ENCODE measurements at regions not wholly inside any gene's neighbourhood (a gene's known extent, or its start where the extent isn't known, plus 50 kb on each side); places are given as distances from the start of the nearest gene placed in this dataset.

DNA sequence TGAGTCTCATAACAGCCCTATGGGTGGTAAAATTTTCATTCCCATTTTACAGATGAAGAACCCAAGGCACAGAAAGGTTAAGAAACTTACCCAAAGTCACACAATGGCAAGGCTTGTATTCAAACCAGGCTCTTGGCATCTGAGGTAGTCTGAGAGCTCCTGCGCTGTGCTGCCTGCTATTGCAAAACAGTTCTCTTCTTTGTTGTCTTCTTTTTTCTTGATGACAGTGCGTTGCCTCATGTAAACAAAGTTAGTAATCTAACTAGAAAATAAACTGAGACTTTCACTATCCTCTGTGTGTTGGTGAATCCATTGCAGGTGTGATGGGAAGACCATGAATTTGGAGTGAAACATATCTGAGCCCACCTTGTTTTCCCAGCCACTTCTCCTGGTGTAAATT lies 240.8 kb downstream of the PTEN start:
- TF ChIP-seq GATA2 (IDR thresholded peaks at IDR 0.05; ENCODE audit: low read depth, low read length) (no peak), GATA3 (IDR thresholded peaks at IDR 0.05; ENCODE audit: low read depth, low read length) (no peak)

Measured in SH-SY5Y (cell line).